ENCODE measurements at regions not wholly inside any gene's neighbourhood (a gene's known extent, or its start where the extent isn't known, plus 50 kb on each side); places are given as distances from the start of the nearest gene placed in this dataset.
A peak's percentile ranks its signal among the peaks of the same experiment; 100 is the strongest.

DNA sequence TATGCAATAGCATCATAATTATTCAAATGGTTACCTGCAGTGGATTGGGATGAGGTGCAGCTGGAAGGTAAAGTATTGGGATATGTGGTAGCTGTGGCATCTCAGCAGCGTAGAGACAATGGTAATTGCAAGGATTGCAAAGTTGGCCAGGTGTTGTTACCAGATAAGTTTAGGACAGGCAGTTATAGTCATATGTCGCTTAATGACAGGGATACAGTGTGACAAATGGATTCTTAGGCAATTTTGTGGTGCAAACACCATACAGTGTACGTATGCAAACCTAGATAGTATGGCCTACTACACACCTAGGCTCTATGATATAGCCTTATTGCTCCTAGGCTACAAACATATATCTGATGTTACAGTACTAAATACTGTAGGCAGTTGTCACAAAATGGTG lies 163.5 kb upstream of the LYZL2 start:
- no peak for DNase-seq (ENCODE audit: low read depth in 2 of 2)

DNA sequence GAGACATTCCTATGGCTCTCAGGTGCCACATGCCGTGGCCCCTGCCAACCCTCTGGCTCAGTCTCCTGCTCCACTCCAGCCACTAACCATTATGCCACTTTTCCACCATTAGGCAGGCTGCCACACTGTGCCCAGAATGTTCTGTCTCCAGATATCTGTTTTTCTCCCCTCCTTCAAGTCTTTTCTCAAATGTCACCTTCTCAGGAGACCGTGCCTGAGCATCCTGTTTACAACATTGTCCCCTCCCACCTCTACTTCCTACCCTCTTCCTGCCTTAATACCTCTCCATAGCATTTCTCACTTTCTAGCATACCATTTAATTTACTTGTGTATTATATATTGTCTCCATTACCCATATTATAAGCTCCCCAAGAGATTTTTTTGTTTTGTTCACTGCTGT lies 162.5 kb upstream of the LYZL2 start:
- DNase-seq (ENCODE audit: low read depth in 2 of 2), result no peak

- no peak for DNase-seq (ENCODE audit: low read depth in 2 of 2)
These were observed 161.7 kb upstream of the LYZL2 start for GRCh38 chr10:30791197-30791611.

- DNase-seq (ENCODE audit: low read depth in 2 of 2), result peak in 1 of 2 donors; percentile 13
These were observed 160.3 kb upstream of the LYZL2 start for GRCh38 chr10:30789806-30790205.

DNA sequence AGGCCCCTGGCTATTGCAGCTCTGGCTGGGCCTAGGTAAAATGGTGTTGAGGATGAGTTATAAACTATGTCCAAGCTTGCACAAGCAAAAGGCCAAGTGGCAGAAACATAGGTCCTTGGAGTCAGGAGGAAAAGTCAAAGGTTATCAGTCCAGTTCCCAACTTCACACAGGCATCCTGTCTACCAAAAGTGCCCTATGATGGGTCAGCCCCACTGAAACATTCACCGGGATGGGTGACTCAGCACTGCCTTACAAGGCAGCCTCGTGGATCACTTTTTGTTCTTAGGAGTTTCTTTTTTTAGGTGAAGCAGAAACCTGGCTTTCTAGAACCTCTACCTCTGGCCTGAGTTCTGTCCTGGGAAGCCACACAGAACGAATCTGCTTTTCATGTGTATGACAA lies 158.8 kb upstream of the LYZL2 start:
- no peak for DNase-seq (ENCODE audit: low read depth in 2 of 2)

- no peak for DNase-seq (ENCODE audit: low read depth in 2 of 2)
These were observed 157.4 kb upstream of the LYZL2 start for GRCh38 chr10:30786906-30787305.

GRCh38 chr10:30786131-30786530 lies 156.6 kb upstream of the LYZL2 start:
- DNase-seq (ENCODE audit: low read depth in 2 of 2), result no peak

- DNase-seq (ENCODE audit: low read depth in 2 of 2), result peak in 1 of 2 donors; percentile 33
These were observed 155.5 kb upstream of the LYZL2 start for GRCh38 chr10:30784897-30785605.

DNA sequence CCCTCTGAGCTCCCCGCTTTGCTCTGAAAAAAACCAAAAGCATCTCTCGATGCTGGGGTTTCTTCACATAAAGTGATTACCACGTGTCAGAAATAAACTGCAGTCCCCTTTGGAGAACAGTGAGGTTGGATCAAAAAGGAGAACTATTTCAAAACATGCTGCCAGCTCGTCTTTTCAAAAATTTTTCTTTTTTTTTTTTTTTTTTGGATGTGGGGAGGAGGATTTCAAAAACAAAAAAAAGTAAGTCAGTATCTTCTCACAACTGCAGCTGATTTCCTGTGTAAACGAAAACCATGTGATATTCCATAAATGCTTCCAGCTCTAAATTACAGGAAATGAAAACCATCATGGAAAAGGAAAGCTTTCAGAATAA lies 155.0 kb upstream of the LYZL2 start:
- DNase-seq (ENCODE audit: low read depth in 2 of 2), result no peak

DNA sequence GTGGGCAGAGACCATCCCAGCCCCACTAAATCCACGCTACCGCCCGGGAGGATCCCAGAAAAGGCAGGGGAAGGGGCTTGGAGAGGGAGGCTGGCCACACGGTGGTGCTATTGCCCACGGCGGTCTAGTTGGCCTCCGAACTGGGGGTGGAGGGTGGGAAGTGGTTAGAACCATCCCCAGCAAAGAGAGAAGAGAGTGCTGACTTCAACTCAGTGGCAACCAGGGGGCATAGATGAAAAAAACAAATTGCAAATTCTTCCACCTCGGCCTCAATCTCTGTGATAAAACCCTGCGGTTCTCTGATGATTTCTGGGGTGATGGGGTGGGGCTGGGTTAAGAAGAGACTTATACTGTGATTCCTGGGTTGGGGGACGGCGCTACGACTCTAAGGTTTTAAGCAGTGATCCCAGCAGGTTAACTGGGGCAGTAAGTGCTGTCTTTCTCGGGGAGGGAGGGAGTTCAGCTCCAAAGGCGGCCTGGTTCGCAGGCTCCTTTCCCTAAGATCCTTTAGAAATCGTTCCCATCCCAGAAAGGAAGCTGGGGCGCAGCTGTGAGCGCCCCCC lies 154.5 kb upstream of the LYZL2 start:
- peak; percentile 75 to 76 for DNase-seq (ENCODE audit: low read depth in 2 of 2)

DNA sequence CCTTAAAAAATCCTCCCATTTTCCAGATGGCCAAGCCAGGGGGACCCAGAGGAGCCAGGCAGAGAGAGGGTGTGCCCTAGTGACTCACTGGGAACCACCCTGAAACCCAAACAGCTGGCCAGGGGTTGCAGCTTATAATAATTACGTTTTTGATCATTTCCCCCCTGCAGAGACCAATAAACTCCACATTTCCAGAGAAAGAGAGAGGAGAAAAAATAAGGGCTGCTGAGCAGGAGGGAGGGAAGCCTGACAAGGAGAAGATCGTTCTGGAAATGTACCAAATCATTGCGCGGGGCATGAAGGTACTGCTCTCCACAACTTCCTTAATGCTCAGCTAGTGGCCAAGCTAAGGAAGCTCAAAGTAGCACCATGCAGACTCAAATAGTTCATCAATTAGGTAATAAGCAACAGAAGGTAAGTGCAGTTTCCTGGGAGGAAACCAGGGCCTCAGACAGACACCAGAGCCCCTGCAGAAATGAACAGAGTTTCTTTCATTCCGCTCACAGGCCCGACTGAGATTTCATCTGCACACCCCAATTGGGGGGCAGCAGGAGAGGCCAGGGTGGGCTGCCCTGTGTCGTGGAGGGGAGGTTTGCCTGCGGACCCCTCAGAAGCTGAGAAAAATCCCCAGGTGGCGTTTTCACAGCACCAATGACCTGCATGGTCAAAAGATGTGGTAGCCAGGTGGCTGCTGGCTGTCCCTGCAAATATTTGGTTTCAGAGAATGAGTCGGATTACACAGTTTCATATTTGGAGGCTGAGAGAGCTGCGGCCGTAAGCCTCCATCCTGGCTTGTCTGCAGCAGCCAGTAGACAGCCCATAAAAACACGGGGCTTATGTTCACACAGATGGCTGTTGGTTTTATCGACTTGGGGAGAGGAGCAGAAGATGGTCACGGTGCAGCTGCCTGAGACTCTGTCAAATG lies 153.2 kb upstream of the LYZL2 start:
- DNase-seq (ENCODE audit: low read depth in 2 of 2), result no peak

DNA sequence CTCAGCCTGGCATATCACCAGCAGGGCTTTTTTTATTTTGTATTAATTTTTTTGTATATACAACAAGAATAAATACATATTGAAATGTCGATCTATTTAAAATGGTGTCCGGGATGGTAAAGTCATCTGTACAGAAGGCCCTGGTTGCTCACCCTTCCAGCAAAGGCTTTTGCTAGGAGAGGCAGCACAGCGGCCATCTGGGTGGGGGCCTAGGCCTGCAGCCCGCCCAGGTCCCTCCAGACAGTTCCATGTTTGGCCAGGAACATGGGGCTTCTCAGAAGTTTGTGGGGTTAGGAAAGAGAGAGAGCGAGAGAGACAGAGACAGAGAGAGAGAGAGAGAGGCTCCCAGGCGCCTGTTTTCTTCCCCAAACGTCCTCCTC lies 152.6 kb upstream of the LYZL2 start:
- no peak for DNase-seq (ENCODE audit: low read depth in 2 of 2)

DNA sequence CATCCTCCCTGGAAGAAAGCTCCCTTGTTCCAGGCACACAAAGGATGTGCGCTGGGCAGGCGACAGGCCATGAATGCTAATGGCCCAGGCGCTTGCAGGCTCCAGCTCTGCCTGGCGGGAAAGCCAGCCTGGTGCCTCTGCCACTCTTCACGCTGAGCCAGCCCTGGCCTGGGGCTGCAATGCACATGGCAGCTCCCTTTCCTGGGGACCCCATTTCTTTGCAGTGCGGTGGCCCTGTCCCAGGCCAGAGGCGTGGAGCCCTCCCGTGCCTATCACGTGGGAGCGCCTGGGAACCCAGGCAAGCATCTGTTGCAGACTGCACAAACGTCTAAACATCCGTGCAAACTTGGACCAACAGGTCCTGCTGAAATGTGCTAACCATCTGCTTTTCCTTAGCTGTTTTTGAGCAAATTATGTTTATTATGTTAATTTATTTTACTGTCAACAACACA lies 152.1 kb upstream of the LYZL2 start:
- no peak for DNase-seq (ENCODE audit: low read depth in 2 of 2)

DNA sequence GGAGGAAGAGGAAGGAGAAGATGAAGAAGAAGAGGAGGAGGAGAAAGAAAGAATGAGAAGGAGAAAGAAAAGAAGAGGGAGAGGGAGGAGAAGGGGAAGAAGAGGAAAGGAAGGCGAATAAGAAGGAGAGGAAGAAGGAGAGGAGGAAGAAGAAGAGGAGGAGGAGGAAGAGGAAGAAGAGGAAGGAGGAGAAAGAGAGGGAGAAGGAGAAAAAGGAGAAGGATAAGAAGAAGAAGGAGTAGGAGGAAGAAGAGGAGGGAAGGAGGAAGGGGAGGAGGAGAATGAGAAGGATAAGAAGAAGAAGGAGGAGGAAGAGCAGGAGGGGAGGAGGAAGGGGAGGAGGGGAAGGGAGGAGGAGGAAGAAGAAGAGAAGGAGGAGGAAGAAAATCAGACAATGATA lies 149.2 kb upstream of the LYZL2 start:
- DNase-seq (ENCODE audit: low read depth in 2 of 2), result no peak

DNA sequence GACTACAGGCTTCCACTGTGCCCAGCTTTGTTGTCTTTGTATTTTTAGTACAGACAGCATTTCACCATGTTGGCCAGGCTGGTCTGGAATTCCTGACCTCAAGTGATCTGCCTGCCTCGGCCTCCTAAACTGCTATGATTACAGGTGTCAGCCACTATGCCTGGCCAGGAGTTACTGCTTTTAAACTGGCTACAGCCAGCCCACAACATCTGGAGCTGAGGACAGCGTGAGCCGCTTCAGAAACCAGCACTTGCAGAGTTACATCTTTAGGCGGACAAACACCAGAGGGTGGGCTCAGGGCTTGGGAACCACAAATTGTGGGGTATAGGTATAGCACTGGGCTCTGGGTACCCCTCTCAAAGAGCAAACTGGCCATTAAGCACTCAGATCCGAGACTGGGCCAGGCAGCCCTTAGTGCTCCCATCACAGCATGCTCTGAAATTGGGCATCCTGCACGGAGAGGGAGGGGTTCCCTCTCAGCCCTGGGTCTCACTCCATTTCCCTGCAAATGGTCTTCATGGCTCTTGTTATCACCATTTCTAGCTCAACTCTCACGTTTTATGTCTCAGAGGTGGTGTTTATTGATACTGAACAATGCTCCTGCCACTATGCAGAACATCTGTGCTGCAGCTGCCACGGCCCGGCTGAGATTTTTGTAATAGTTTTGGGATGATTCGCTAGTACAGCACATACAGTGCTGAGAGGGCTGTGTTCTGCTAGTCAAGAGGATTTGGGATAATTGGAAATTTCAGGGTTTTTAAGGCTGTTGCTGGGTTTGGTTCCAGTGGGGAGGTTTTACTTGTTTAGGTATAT lies 146.4 kb upstream of the LYZL2 start:
- DNase-seq (ENCODE audit: low read depth in 2 of 2), result no peak

- DNase-seq (ENCODE audit: low read depth in 2 of 2), result no peak
These were observed 144.7 kb upstream of the LYZL2 start for GRCh38 chr10:30774261-30774660.

DNA sequence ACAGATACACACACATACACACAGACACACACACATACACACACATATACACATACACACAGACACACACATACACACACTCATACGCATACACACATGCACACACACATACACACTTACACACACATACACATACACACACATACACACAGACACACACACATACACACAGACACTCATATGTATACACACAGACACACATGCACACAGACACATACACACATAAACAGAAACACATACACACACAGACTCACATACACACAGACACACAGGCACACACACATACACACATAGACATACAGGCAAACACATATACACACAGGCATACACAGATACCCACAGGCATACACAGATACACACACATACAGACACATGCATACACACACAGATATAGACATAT lies 143.9 kb upstream of the LYZL2 start:
- no peak for DNase-seq (ENCODE audit: low read depth in 2 of 2)

GRCh38 chr10:30770816-30771215 lies 141.3 kb upstream of the LYZL2 start:
- no peak for DNase-seq (ENCODE audit: low read depth in 2 of 2)

GRCh38 chr10:30770229-30770628 lies 140.7 kb upstream of the LYZL2 start:
- DNase-seq (ENCODE audit: low read depth in 2 of 2), result no peak

DNA sequence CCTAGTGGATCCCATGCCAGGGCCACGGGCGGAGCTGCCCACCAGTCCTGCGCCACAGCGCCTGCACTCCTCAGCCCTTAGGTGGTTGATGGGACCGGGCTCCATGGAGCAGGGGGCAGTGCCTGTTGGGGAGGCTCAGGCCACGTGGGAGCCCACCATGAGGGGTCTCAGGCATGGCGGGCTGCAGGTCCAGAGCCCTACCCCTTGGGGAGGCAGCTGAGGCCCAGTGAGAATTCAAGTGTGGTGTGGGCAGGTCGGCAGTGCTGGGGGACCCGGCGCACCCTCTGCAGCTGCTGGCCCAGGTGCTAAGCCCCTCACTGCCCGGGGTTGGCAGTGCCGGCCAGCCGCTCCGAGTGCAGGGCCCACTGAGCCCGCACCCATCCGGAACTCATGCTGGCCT lies 139.8 kb upstream of the LYZL2 start:
- no peak for DNase-seq (ENCODE audit: low read depth in 2 of 2)

- DNase-seq (ENCODE audit: low read depth in 2 of 2), result no peak
These were observed 136.1 kb upstream of the LYZL2 start for GRCh38 chr10:30765616-30766015.

GRCh38 chr10:30765022-30765615 lies 135.6 kb upstream of the LYZL2 start:
- DNase-seq (ENCODE audit: low read depth in 2 of 2), result no peak

Measured in stimulated activated CD8-positive, alpha-beta memory T cell treated with anti-CD3 and anti-CD28 coated beads, Interleukin-7, amount 100 ng/mL, for 4 hours (primary cell).